ENCODE measurements at regions not wholly inside any gene's neighbourhood (a gene's known extent, or its start where the extent isn't known, plus 50 kb on each side); places are given as distances from the start of the nearest gene placed in this dataset.

DNA sequence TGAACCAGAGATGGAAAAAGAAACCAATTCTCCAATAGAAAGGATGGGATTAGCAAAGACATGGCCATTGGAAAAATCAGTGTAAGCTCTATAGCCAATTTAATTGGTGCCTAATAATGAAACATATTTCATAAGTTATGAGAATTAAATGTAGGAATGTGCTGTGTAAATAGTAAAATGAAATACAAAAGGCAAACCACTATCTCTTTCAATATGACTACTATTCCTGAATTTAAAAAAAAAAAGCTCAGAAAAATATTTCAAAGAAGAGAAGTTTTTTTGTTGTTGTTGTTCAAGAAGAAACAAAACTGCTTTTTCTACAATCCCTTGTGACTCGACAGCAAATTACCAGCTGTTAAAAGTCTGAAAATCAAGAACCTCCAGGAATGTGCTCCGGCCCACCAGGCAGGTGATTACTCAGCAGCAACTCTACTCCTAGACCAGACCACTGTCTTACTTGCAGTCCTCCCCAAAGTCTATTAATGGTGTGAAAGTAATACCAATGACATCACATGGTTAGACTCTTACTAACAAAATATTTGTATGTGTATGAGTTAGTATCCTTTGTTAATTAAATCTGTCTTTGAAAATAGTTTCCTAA lies 362.4 kb downstream of the KCTD12 start:
- peaks cover 16% of the 10 kb centered on the region for H3K4me1 ChIP-seq (ENCODE audit: low read length)
- H3K9me3 ChIP-seq (replicated peaks; ENCODE audit: insufficient read depth, low read length): no peaks in the 10 kb centered on the region
- H3F3A ChIP-seq (ENCODE audit: insufficient read depth, low read length): 0 out of 2 replicates have a peak, but pooled peaks cover 3% of the 10 kb centered on the region
- H3K36me3 ChIP-seq (replicated peaks; ENCODE audit: insufficient read depth, low read length): no peaks in the 10 kb centered on the region
- no peak for TF ChIP-seq EZH2phosphoT487 (IDR thresholded peaks at IDR 0.05; ENCODE audit: low read length)
- no peak for TF ChIP-seq EZH2 (optimal IDR thresholded peaks at IDR 0.05; ENCODE audit: low read depth, low read length)
- TF ChIP-seq, protein P1, sequence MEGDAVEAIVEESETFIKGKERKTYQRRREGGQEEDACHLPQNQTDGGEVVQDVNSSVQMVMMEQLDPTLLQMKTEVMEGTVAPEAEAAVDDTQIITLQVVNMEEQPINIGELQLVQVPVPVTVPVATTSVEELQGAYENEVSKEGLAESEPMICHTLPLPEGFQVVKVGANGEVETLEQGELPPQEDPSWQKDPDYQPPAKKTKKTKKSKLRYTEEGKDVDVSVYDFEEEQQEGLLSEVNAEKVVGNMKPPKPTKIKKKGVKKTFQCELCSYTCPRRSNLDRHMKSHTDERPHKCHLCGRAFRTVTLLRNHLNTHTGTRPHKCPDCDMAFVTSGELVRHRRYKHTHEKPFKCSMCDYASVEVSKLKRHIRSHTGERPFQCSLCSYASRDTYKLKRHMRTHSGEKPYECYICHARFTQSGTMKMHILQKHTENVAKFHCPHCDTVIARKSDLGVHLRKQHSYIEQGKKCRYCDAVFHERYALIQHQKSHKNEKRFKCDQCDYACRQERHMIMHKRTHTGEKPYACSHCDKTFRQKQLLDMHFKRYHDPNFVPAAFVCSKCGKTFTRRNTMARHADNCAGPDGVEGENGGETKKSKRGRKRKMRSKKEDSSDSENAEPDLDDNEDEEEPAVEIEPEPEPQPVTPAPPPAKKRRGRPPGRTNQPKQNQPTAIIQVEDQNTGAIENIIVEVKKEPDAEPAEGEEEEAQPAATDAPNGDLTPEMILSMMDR (IDR thresholded peaks at IDR 0.05; ENCODE audit: low read length): no peak
- DNase-seq: peak; percentile 81
- no peaks in the 10 kb centered on the region for H3K27me3 ChIP-seq (replicated peaks; ENCODE audit: insufficient read depth, low read length)
- H3K79me2 ChIP-seq (ENCODE audit: low read length): no peaks in the 10 kb centered on the region
- H4K20me1 ChIP-seq (ENCODE audit: insufficient read depth, low read length): no peaks in the 10 kb centered on the region
- H3K4me2 ChIP-seq (ENCODE audit: low read depth, low read length): peak overlapping the region; percentile 66
- no peaks in the 10 kb centered on the region; the same call in 1 of the 2 replicates for H3K9me2 ChIP-seq (replicated peaks; ENCODE audit: insufficient read depth, low read length)
- H3K27ac ChIP-seq (ENCODE audit: low read length): peak overlapping the region; percentile 42; the same call in 1 of the 2 replicates
- no peak overlapping the region; the same call in 1 of the 2 replicates for H3K4me3 ChIP-seq (ENCODE audit: low read length)
- H2AFZ ChIP-seq (ENCODE audit: low read length): no peak overlapping the region
- no peak overlapping the region for H3K9ac ChIP-seq (ENCODE audit: low read length)

DNA sequence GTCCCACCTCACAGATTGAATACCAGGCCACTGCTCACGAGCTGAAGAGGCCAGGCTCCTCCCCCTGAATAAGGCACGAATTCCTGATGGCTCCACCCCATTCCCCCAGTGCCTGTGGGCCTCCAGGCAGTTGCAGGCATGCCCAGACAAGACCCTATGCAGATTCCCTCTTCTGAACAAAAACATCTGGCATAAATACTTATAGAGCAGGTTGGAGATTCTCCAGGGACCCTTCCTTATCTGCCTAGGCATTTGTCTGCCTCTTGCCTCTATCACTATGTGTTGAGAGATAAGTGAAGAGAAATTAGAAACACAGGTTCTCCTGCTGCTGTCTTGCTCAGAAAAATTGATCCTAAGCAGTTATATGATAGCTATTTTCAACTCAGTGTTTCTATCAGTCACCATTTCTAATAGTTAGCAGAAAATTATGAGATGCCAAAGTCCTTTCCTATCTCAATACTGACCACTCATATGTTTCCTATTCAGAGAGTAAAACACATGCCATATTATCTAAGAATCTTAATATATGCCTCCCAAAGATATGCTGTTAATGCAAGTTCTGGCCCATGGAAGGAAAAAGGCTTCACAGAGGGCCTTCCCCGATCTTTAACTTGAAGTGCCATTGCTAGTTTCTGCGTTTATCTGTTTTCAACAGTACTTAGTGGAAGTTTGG lies 364.0 kb downstream of the KCTD12 start:
- Histone ChIP-seq H3K9ac (ENCODE audit: low read length) (no peak overlapping the region), H3K4me2 (ENCODE audit: low read depth, low read length) (no peak overlapping the region), H3K79me2 (ENCODE audit: low read length) (no peaks in the 10 kb centered on the region), H2AFZ (ENCODE audit: low read length) (no peak overlapping the region), H3F3A (ENCODE audit: insufficient read depth, low read length) (0 out of 2 replicates have a peak, but pooled peaks cover 3% of the 10 kb centered on the region), H3K9me3 (replicated peaks; ENCODE audit: insufficient read depth, low read length) (no peaks in the 10 kb centered on the region), H3K4me1 (ENCODE audit: low read length) (peaks cover 16% of the 10 kb centered on the region), H4K20me1 (ENCODE audit: insufficient read depth, low read length) (no peaks in the 10 kb centered on the region), H3K27ac (ENCODE audit: low read length) (no peak overlapping the region), H3K9me2 (replicated peaks; ENCODE audit: insufficient read depth, low read length) (no peaks in the 10 kb centered on the region; the same call in 1 of the 2 replicates), H3K36me3 (replicated peaks; ENCODE audit: insufficient read depth, low read length) (no peaks in the 10 kb centered on the region), H3K4me3 (ENCODE audit: low read length) (no peak overlapping the region), H3K27me3 (replicated peaks; ENCODE audit: insufficient read depth, low read length) (no peaks in the 10 kb centered on the region)
- no peak for DNase-seq
- TF ChIP-seq, protein P1 (IDR thresholded peaks at IDR 0.05; ENCODE audit: low read length): no peak
- TF ChIP-seq EZH2 (optimal IDR thresholded peaks at IDR 0.05; ENCODE audit: low read depth, low read length) (no peak), EZH2phosphoT487 (IDR thresholded peaks at IDR 0.05; ENCODE audit: low read length) (no peak)

DNA sequence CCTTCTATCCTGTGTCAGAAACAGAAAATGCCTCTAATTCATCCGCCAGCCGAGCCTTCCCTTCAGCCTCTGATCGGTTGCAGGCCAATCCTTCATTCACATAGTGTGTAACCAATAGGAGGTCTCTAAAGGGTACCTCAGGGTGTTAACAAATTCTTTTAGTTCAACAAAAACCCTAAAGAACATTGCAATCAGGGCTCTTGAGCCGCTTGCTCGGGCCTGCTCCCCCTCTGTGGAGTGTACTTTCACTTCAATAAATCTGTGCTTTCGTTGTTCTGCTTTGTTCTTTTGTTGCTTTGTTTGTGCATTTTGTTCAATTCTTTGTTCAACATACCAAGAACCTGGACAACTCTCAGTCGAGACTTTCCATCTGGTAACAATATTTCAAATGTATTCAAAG lies 366.5 kb downstream of the KCTD12 start:
- no peak overlapping the region for H3K4me2 ChIP-seq (ENCODE audit: low read depth, low read length)
- no peak overlapping the region for H3K4me3 ChIP-seq (ENCODE audit: low read length)
- TF ChIP-seq, protein P1 (IDR thresholded peaks at IDR 0.05; ENCODE audit: low read length): no peak
- TF ChIP-seq EZH2 (optimal IDR thresholded peaks at IDR 0.05; ENCODE audit: low read depth, low read length): no peak
- TF ChIP-seq EZH2phosphoT487 (IDR thresholded peaks at IDR 0.05; ENCODE audit: low read length): no peak
- H3K4me1 ChIP-seq (ENCODE audit: low read length): peaks cover 15% of the 10 kb centered on the region
- no peaks in the 10 kb centered on the region for H3K79me2 ChIP-seq (ENCODE audit: low read length)
- no peaks in the 10 kb centered on the region; the same call in 1 of the 2 replicates for H3K9me2 ChIP-seq (replicated peaks; ENCODE audit: insufficient read depth, low read length)
- H3K9me3 ChIP-seq (replicated peaks; ENCODE audit: insufficient read depth, low read length): no peaks in the 10 kb centered on the region
- no peak for DNase-seq
- H4K20me1 ChIP-seq (ENCODE audit: insufficient read depth, low read length): no peaks in the 10 kb centered on the region
- no peak overlapping the region for H3K9ac ChIP-seq (ENCODE audit: low read length)
- 0 out of 2 replicates have a peak, but pooled peaks cover 3% of the 10 kb centered on the region for H3F3A ChIP-seq (ENCODE audit: insufficient read depth, low read length)
- no peaks in the 10 kb centered on the region for H3K27me3 ChIP-seq (replicated peaks; ENCODE audit: insufficient read depth, low read length)
- no peaks in the 10 kb centered on the region for H3K36me3 ChIP-seq (replicated peaks; ENCODE audit: insufficient read depth, low read length)
- H3K27ac ChIP-seq (ENCODE audit: low read length): no peak overlapping the region
- H2AFZ ChIP-seq (ENCODE audit: low read length): no peak overlapping the region

Measured in MM.1S (cell line).